HepG2 (cell line): ENCODE measurements at regions not wholly inside any gene's neighbourhood (a gene's known extent, or its start where the extent isn't known, plus 50 kb on each side); places are given as distances from the start of the nearest gene placed in this dataset.

ENCODE experiments used
- EHMT2 ChIP-seq: fragments of 200-600 bp; sonication (generic); IDR thresholded peaks from 2 replicates; pipeline ENCODE4 v1.7.0; 2017; ENCODE audit warnings: antibody characterized with exemption, low read depth, low read length, borderline replicate concordance
- EZH2 ChIP-seq: conservative IDR thresholded peaks from 2 replicates; pipeline ENCODE4 v1.6.1; 2012; ENCODE audit warnings: mild to moderate bottlenecking, low read depth, low read length, moderate library complexity
- IRF2 ChIP-seq: IDR thresholded peaks from 2 replicates; pipeline ENCODE4 v1.6.1; 2018; ENCODE audit warnings: missing genetic modification reagents, missing compliant biosample characterization
- JUN ChIP-seq: sonication (generic); formaldehyde crosslinking; IDR thresholded peaks from 2 replicates; pipeline ENCODE4 v1.4.0; 2020; ENCODE audit warnings: mild to moderate bottlenecking, missing genetic modification reagents
- KAT2B ChIP-seq: fragments of 150-350 bp; IDR thresholded peaks from 2 replicates; pipeline ENCODE4 v1.6.1; 2014; ENCODE audit warnings: low read depth, low read length, borderline replicate concordance
- KLF11 ChIP-seq: IDR thresholded peaks from 2 replicates; pipeline ENCODE4 v1.6.1; 2016; ENCODE audit warnings: missing compliant biosample characterization
- MIER2 ChIP-seq: IDR thresholded peaks from 2 replicates; pipeline ENCODE4 v1.6.1; 2016; ENCODE audit warnings: missing biosample characterization, missing genetic modification reagents
- MXD1 ChIP-seq: sonication (generic); formaldehyde crosslinking; IDR thresholded peaks from 2 replicates; pipeline ENCODE4 v1.4.0; 2020; ENCODE audit warnings: mild to moderate bottlenecking, missing genetic modification reagents
- POLR2A ChIP-seq, 2 experiments: IDR thresholded peaks; 2 replicates each; pipeline ENCODE4 v1.6.1; 2011; ENCODE audit warnings: low read depth in 2 of 2, low read length in 2 of 2, mild to moderate bottlenecking in 1 of 2, moderate library complexity in 1 of 2; ENCODE audit not compliant: insufficient read depth in 1 of 2
- POLR2AphosphoS5 ChIP-seq: IDR thresholded peaks from 2 replicates; pipeline ENCODE4 v1.6.1; 2012; ENCODE audit warnings: low read depth, low read length
- TEAD2 ChIP-seq: sonication (generic); formaldehyde crosslinking; IDR thresholded peaks from 2 replicates; pipeline ENCODE4 v1.9.0; 2021; ENCODE audit warnings: missing genetic modification reagents
- TMF1 ChIP-seq: sonication (generic); formaldehyde crosslinking; IDR thresholded peaks from 2 replicates; pipeline ENCODE4 v1.8.1; 2022; ENCODE audit warnings: low read depth, missing genetic modification reagents
- TF ChIP-seq, protein P1 (sequence below): sonication (generic); formaldehyde crosslinking; IDR thresholded peaks from 2 replicates; pipeline ENCODE4 v1.9.0; 2022; ENCODE audit warnings: missing genetic modification reagents, mild to moderate bottlenecking, borderline replicate concordance
- TF ChIP-seq, protein P2 (sequence below): sonication (generic); formaldehyde crosslinking; IDR thresholded peaks from 2 replicates; pipeline ENCODE4 v1.4.0; 2020; ENCODE audit warnings: mild to moderate bottlenecking, missing genetic modification reagents, borderline replicate concordance

DNA sequence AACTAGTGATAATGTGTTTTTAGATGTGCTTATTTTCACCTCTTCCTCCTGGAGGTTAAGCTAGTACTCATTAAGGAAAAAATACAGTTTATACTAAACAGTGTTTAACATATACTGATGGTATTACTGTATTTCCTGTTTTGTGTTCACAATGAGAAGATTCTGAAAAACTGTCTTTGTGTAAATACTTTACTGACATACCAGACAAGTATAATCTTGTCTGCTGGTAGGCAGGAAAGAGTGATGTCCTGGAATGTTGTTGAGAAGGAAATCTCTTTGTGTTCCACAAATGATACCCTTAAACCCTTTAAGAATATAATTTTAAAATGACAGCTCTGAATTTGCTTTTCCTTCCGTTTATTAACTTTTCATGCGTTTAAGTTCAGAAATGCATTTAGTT lies 205.5 kb upstream of the NUDT6 start:
- TF ChIP-seq KLF11 (CRISPR knock-in tag), result no peak
- no peak for TF ChIP-seq EZH2
- TF ChIP-seq TEAD2 (CRISPR knock-in tag), result no peak
- TF ChIP-seq TMF1, result no peak
- TF ChIP-seq POLR2A (IDR thresholded peaks at IDR 0.05; ENCODE audit: insufficient read depth in 1 of 2, low read depth in 2 of 2, low read length in 2 of 2), result no peak
- TF ChIP-seq MIER2 (CRISPR knock-in tag), result no peak
- no peak for TF ChIP-seq MXD1 (CRISPR knock-in tag)
- TF ChIP-seq EHMT2, result no peak
- no peak for TF ChIP-seq IRF2 (CRISPR knock-in tag)
- no peak for TF ChIP-seq POLR2AphosphoS5
- TF ChIP-seq, protein P1, sequence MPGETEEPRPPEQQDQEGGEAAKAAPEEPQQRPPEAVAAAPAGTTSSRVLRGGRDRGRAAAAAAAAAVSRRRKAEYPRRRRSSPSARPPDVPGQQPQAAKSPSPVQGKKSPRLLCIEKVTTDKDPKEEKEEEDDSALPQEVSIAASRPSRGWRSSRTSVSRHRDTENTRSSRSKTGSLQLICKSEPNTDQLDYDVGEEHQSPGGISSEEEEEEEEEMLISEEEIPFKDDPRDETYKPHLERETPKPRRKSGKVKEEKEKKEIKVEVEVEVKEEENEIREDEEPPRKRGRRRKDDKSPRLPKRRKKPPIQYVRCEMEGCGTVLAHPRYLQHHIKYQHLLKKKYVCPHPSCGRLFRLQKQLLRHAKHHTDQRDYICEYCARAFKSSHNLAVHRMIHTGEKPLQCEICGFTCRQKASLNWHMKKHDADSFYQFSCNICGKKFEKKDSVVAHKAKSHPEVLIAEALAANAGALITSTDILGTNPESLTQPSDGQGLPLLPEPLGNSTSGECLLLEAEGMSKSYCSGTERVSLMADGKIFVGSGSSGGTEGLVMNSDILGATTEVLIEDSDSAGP (CRISPR knock-in tag), result no peak
- TF ChIP-seq KAT2B, result no peak
- no peak for TF ChIP-seq JUN (CRISPR knock-in tag)
- TF ChIP-seq, protein P2, sequence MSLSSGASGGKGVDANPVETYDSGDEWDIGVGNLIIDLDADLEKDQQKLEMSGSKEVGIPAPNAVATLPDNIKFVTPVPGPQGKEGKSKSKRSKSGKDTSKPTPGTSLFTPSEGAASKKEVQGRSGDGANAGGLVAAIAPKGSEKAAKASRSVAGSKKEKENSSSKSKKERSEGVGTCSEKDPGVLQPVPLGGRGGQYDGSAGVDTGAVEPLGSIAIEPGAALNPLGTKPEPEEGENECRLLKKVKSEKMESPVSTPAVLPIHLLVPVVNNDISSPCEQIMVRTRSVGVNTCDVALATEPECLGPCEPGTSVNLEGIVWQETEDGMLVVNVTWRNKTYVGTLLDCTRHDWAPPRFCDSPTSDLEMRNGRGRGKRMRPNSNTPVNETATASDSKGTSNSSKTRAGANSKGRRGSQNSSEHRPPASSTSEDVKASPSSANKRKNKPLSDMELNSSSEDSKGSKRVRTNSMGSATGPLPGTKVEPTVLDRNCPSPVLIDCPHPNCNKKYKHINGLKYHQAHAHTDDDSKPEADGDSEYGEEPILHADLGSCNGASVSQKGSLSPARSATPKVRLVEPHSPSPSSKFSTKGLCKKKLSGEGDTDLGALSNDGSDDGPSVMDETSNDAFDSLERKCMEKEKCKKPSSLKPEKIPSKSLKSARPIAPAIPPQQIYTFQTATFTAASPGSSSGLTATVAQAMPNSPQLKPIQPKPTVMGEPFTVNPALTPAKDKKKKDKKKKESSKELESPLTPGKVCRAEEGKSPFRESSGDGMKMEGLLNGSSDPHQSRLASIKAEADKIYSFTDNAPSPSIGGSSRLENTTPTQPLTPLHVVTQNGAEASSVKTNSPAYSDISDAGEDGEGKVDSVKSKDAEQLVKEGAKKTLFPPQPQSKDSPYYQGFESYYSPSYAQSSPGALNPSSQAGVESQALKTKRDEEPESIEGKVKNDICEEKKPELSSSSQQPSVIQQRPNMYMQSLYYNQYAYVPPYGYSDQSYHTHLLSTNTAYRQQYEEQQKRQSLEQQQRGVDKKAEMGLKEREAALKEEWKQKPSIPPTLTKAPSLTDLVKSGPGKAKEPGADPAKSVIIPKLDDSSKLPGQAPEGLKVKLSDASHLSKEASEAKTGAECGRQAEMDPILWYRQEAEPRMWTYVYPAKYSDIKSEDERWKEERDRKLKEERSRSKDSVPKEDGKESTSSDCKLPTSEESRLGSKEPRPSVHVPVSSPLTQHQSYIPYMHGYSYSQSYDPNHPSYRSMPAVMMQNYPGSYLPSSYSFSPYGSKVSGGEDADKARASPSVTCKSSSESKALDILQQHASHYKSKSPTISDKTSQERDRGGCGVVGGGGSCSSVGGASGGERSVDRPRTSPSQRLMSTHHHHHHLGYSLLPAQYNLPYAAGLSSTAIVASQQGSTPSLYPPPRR (CRISPR knock-in tag), result no peak
